HEK293T (cell line): ENCODE measurements at regions not wholly inside any gene's neighbourhood (a gene's known extent, or its start where the extent isn't known, plus 50 kb on each side); places are given as distances from the start of the nearest gene placed in this dataset.

Experiments used
- ARNT ChIP-seq: fragments of 450-650 bp; IDR thresholded peaks from 2 replicates; pipeline ENCODE4 v1.6.1; 2017; ENCODE audit warnings: mild to moderate bottlenecking
- BHLHE40 ChIP-seq: fragments of 450-650 bp; IDR thresholded peaks from 2 replicates; pipeline ENCODE4 v1.6.1; 2016; ENCODE audit warnings: mild to moderate bottlenecking, moderate library complexity, borderline replicate concordance
- FOXM1 ChIP-seq: fragments of 450-650 bp; IDR thresholded peaks from 2 replicates; pipeline ENCODE4 v1.6.1; 2017; ENCODE audit warnings: mild to moderate bottlenecking, borderline replicate concordance
- SP1 ChIP-seq: fragments of 450-650 bp; IDR thresholded peaks from 2 replicates; pipeline ENCODE4 v1.6.1; 2017

DNA sequence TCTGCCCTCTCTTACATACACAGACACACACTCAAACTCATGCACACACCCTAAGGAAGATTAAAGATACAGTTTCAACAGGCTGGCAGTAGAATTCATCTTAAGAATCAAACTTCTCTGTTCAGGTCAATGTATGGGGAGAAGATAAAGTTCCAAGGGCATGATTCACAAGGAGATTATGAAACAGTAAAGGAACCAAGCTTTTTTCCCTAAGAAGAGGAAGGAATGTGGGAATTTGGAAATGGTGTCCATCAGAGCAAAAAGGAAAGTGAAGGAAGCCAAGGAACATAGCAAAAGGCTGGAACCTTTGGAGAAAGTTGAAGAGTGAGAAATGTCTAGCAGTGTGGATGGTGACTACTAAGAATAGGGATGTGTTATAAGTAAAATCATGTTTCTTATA lies 191.0 kb upstream of the NPY2R start:
- TF ChIP-seq SP1 (no peak), BHLHE40 (no peak), FOXM1 (no peak), ARNT (no peak)
